ENCODE measurements at regions not wholly inside any gene's neighbourhood (a gene's known extent, or its start where the extent isn't known, plus 50 kb on each side); places are given as distances from the start of the nearest gene placed in this dataset.

DNA sequence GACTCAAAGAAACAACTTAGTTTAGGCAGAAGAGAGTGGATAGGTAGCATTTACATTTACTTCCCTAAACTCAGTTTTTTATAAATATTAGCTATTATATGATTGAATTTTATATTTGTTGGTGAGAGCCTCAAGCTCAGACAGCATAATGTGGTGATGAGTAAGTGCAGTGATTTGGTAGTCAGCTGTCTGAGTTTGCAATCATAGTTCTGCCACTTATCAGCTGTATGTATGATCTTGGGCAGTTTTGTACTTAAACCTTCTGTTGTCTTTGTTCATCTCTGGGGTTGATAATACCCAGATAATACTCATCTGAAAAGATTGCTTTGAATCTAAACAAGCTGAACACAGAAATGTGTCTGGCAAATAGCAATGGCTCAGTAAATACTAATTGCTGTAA lies 108.8 kb downstream of the ANXA1 start:
- TF ChIP-seq, protein P1, sequence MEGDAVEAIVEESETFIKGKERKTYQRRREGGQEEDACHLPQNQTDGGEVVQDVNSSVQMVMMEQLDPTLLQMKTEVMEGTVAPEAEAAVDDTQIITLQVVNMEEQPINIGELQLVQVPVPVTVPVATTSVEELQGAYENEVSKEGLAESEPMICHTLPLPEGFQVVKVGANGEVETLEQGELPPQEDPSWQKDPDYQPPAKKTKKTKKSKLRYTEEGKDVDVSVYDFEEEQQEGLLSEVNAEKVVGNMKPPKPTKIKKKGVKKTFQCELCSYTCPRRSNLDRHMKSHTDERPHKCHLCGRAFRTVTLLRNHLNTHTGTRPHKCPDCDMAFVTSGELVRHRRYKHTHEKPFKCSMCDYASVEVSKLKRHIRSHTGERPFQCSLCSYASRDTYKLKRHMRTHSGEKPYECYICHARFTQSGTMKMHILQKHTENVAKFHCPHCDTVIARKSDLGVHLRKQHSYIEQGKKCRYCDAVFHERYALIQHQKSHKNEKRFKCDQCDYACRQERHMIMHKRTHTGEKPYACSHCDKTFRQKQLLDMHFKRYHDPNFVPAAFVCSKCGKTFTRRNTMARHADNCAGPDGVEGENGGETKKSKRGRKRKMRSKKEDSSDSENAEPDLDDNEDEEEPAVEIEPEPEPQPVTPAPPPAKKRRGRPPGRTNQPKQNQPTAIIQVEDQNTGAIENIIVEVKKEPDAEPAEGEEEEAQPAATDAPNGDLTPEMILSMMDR (IDR thresholded peaks at IDR 0.05; ENCODE audit: low read depth, low read length, poor library complexity, severe bottlenecking), result no peak
- no peak for TF ChIP-seq EZH2phosphoT487 (IDR thresholded peaks at IDR 0.05; ENCODE audit: borderline replicate concordance, low read length)

All from DOHH2 (cell line).